GM21367 (cell line): ENCODE measurements at regions not wholly inside any gene's neighbourhood (a gene's known extent, or its start where the extent isn't known, plus 50 kb on each side); places are given as distances from the start of the nearest gene placed in this dataset.
"Not testable (repeated sequence)": the region's sequence is repeated elsewhere in the genome, so short reads cannot be mapped to it uniquely, and the experiment has no call there.

Experiments used
- ATAC-seq: cut with Tn5 transposase; IDR thresholded peaks from one replicate; pipeline ENCODE4 v1.9.1; 2021; ENCODE audit not compliant: unreplicated experiment

GRCh38 chr4:188432328-188432727 lies 293.1 kb downstream of the TRIML1 start:
- ATAC-seq, result no peak

GRCh38 chr4:188433741-188434315 lies 294.6 kb downstream of the TRIML1 start:
- ATAC-seq, result no peak

- no peak for ATAC-seq
These were observed 295.4 kb downstream of the TRIML1 start for GRCh38 chr4:188434643-188435042.

- no peak for ATAC-seq
These were observed 296.1 kb downstream of the TRIML1 start for GRCh38 chr4:188435381-188435780.

- ATAC-seq, result no peak
These were observed 298.3 kb downstream of the TRIML1 start for GRCh38 chr4:188437535-188437934.

GRCh38 chr4:188438391-188438824 lies 299.2 kb downstream of the TRIML1 start:
- not testable (repeated sequence) for ATAC-seq

- no peak for ATAC-seq
These were observed 300.5 kb downstream of the TRIML1 start for GRCh38 chr4:188439641-188440311.

GRCh38 chr4:188444500-188444899 lies 305.3 kb downstream of the TRIML1 start:
- no peak for ATAC-seq

GRCh38 chr4:188448996-188449395 lies 309.8 kb downstream of the TRIML1 start:
- not testable (repeated sequence) for ATAC-seq

- ATAC-seq, result no peak
These were observed 311.3 kb downstream of the TRIML1 start for GRCh38 chr4:188450571-188450970.

- ATAC-seq, result no peak
These were observed 312.9 kb downstream of the TRIML1 start for GRCh38 chr4:188452097-188452496.

GRCh38 chr4:188454575-188454974 lies 315.3 kb downstream of the TRIML1 start:
- ATAC-seq, result no peak

- no peak for ATAC-seq
These were observed 316.0 kb downstream of the TRIML1 start for GRCh38 chr4:188455062-188455752.

GRCh38 chr4:188459381-188459780 lies 320.1 kb downstream of the TRIML1 start:
- no peak for ATAC-seq

- ATAC-seq, result no peak
These were observed 324.7 kb downstream of the TRIML1 start for GRCh38 chr4:188463909-188464308.

- no peak for ATAC-seq
These were observed 326.8 kb downstream of the TRIML1 start for GRCh38 chr4:188466001-188466400.

GRCh38 chr4:188484256-188484655 lies 345.0 kb downstream of the TRIML1 start:
- no peak for ATAC-seq

- no peak for ATAC-seq
These were observed 346.7 kb downstream of the TRIML1 start for GRCh38 chr4:188485906-188486305.

GRCh38 chr4:188492886-188493285 lies 353.6 kb downstream of the TRIML1 start:
- no peak for ATAC-seq

GRCh38 chr4:188495169-188495568 lies 355.9 kb downstream of the TRIML1 start:
- ATAC-seq, result no peak

GRCh38 chr4:188511431-188511830 lies 372.2 kb downstream of the TRIML1 start:
- ATAC-seq, result no peak

- no peak for ATAC-seq
These were observed 393.5 kb downstream of the TRIML1 start for GRCh38 chr4:188532751-188533150.
